Calu3 (cell line): ENCODE measurements at regions not wholly inside any gene's neighbourhood (a gene's known extent, or its start where the extent isn't known, plus 50 kb on each side); places are given as distances from the start of the nearest gene placed in this dataset.

Source experiments
- BruUV-seq: library from RNA; stranded (reverse); fragments of 400-500 nt; replicated peaks from 2 replicates; lab custom pipeline; 2021; lab: Mats Ljungman, UMichigan
- CTCF ChIA-PET: fragments of 300-600 bp; sonication (Branson Sonifier 250); formaldehyde crosslinking; loops from one replicate; lab custom pipeline; 2022; ENCODE audit warnings: antibody characterized with exemption; lab: Charles Lee
- DNase-seq: peaks from one replicate; pipeline ENCODE4 v3.0.0; 2022
- H3K27ac Mint-ChIP-seq: one replicate; pipeline ENCODE4 v1.8.0; 2022; ENCODE audit warnings: mixed read lengths; ENCODE audit not compliant: unreplicated experiment
- H3K27me3 Mint-ChIP-seq: one replicate; pipeline ENCODE4 v1.8.0; 2022; ENCODE audit warnings: mixed read lengths; ENCODE audit not compliant: unreplicated experiment
- H3K36me3 Mint-ChIP-seq: one replicate; pipeline ENCODE4 v1.8.0; 2022; ENCODE audit warnings: mild to moderate bottlenecking, moderate library complexity, mixed read lengths; ENCODE audit not compliant: insufficient read depth, unreplicated experiment
- H3K4me1 Mint-ChIP-seq: one replicate; pipeline ENCODE4 v1.8.0; 2022; ENCODE audit warnings: mild to moderate bottlenecking, low read depth, mixed read lengths; ENCODE audit not compliant: unreplicated experiment
- H3K4me3 Mint-ChIP-seq: one replicate; pipeline ENCODE4 v1.8.0; 2022; ENCODE audit warnings: mild to moderate bottlenecking, low read depth, moderate library complexity, mixed read lengths; ENCODE audit not compliant: unreplicated experiment
- H3K9me3 Mint-ChIP-seq: one replicate; pipeline ENCODE4 v1.8.0; 2022; ENCODE audit warnings: low read depth, mixed read lengths; ENCODE audit not compliant: unreplicated experiment
- intact Hi-C: fragments of 100-400 bp; cut with micrococcal nuclease; formaldehyde crosslinking; loops from one replicate; pipeline ENCODE4 v1.10.0; 2022; ENCODE audit not compliant: unreplicated experiment
- TF ChIP-seq, protein P1 (sequence below): fragments of 200-600 bp; IDR thresholded peaks from one replicate; pipeline ENCODE4 v1.8.0; 2022; ENCODE audit warnings: antibody characterized with exemption; ENCODE audit not compliant: unreplicated experiment

DNA sequence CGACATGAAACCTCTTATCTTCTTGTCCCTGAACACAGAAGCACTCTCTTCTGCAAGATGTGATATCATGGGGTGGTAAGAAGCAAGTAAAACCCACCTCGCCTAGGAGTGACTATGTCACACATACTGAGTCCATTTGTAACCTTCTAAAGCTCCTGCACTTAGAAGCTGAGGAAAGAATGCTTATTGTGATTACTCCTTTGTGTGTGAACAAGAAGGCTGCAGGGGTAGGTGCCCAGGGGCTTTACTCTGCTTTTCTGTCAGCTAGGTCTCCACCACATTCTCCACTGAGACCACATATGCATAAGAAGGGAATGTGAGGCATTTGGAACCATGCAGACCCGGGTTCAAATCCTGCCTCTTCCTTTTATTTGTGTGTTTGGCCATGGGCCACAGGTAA is 144.3 kb downstream of the DMRTA2 start:
- Mint-ChIP-seq H3K4me3 (no peak overlapping the region), H3K4me1 (no peaks in the 10 kb centered on the region), H3K9me3 (no peaks in the 10 kb centered on the region), H3K36me3 (no peaks in the 10 kb centered on the region), H3K27ac (no peak overlapping the region), H3K27me3 (peaks cover 80% of the 10 kb centered on the region)
- TF ChIP-seq, protein P1, sequence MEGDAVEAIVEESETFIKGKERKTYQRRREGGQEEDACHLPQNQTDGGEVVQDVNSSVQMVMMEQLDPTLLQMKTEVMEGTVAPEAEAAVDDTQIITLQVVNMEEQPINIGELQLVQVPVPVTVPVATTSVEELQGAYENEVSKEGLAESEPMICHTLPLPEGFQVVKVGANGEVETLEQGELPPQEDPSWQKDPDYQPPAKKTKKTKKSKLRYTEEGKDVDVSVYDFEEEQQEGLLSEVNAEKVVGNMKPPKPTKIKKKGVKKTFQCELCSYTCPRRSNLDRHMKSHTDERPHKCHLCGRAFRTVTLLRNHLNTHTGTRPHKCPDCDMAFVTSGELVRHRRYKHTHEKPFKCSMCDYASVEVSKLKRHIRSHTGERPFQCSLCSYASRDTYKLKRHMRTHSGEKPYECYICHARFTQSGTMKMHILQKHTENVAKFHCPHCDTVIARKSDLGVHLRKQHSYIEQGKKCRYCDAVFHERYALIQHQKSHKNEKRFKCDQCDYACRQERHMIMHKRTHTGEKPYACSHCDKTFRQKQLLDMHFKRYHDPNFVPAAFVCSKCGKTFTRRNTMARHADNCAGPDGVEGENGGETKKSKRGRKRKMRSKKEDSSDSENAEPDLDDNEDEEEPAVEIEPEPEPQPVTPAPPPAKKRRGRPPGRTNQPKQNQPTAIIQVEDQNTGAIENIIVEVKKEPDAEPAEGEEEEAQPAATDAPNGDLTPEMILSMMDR = no peak
- CTCF ChIA-PET = no interaction called here
- no peak for DNase-seq
- no TSS peak for BruUV-seq
- intact Hi-C loops = no loop called here

DNA sequence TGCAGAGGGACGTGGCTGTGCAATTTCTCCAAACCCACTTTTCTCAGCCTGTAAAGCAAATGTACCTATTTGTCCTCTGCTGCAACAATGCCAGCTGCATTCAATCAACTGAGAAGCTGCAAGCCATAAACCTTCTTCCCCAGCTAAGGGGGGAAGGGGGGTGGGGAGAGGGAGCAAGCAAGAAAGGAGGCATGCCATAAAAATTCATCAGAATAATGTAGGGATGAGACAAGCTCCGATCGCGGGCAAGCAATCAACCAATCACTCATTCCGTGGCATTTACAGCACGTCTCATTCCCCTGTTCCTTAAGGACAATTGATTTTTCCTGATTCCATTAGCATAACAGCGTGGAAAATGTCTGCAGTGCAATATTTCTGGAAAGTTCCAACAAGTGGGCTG is 144.8 kb downstream of the DMRTA2 start:
- Mint-ChIP-seq H3K9me3 (no peaks in the 10 kb centered on the region), H3K27me3 (peaks cover 80% of the 10 kb centered on the region), H3K4me1 (no peaks in the 10 kb centered on the region), H3K36me3 (no peaks in the 10 kb centered on the region), H3K4me3 (no peak overlapping the region), H3K27ac (no peak overlapping the region)
- CTCF ChIA-PET = interaction anchor here (0.7 to 1.0 kb wide), 2 partner anchors 20 to 200 kb away, joined by 3 to 7 read pairs; no protein-coding TSS in a partner anchor
- BruUV-seq = no TSS peak
- DNase-seq = no peak
- TF ChIP-seq, protein P1 = no peak
- intact Hi-C loops = no loop called here

DNA sequence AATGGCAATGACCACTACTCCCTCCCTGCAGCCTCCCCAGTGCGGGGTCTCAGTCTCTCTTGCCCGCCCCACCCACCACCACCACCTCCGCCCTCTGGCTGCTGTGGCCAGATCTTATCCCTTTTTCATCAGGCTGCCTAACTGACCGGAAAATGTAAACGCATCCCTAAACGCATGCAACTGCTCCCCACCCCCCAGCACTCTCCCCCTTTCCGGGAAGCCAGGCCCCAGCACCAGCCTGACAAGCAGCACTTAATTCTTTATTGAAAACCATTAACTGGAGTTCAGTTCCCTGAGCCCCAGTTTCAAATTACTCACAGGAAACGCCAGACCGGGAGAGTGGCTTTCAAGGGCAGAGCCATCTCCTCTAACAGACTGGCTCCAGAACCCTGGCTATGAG is 147.7 kb downstream of the DMRTA2 start:
- Mint-ChIP-seq H3K36me3 (no peaks in the 10 kb centered on the region), H3K4me1 (no peaks in the 10 kb centered on the region), H3K27ac (no peak overlapping the region), H3K9me3 (no peaks in the 10 kb centered on the region), H3K4me3 (no peak overlapping the region), H3K27me3 (peaks cover 81% of the 10 kb centered on the region)
- TF ChIP-seq, protein P1 = no peak
- intact Hi-C loops = no loop called here
- CTCF ChIA-PET = no interaction called here
- BruUV-seq = no TSS peak
- no peak for DNase-seq

DNA sequence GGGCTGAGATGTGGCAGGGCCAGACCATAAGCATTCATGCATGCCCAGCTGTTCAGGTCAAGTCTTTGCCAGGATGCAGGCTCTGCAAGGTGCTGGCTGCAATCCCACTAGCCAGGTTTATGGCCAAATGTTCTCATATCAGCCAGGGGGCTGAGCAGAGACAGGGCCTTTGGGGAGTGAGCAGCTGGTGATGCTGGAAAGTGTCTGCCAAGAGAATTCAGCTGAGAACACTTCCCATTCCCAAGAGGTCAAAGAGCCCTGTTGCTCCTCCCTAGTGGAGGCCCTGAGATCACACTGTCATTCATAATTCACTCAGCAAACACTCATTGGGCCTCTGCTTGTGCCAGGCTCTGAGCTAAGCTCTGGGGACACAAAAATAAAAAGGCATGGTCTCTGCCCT is 150.3 kb downstream of the DMRTA2 start:
- no TSS peak for BruUV-seq
- Mint-ChIP-seq H3K9me3 (no peaks in the 10 kb centered on the region), H3K27ac (no peak overlapping the region), H3K27me3 (peaks cover 68% of the 10 kb centered on the region), H3K4me1 (no peaks in the 10 kb centered on the region), H3K36me3 (no peaks in the 10 kb centered on the region), H3K4me3 (no peak overlapping the region)
- CTCF ChIA-PET = interaction anchor here (0.7 kb wide), 1 partner anchor 60 kb away, joined by 3 read pairs; no protein-coding TSS in a partner anchor
- no peak for DNase-seq
- intact Hi-C loops = loop anchor here (5.0 kb wide), 1 partner anchor 59 kb away; no protein-coding TSS in a partner anchor
- TF ChIP-seq, protein P1 = no peak
